CD8-positive, alpha-beta memory T cell (primary cell): ENCODE measurements at regions not wholly inside any gene's neighbourhood (a gene's known extent, or its start where the extent isn't known, plus 50 kb on each side); places are given as distances from the start of the nearest gene placed in this dataset.

Source experiments
- CTCF ChIA-PET: fragments of 350-600 bp; sonication (Branson Sonifier 250); formaldehyde crosslinking; loops from one replicate; lab custom pipeline; 2021; ENCODE audit warnings: antibody characterized with exemption; lab: Charles Lee
- POLR2A ChIA-PET: fragments of 350-600 bp; sonication (Branson Sonifier 250); formaldehyde crosslinking; loops from one replicate; lab custom pipeline; 2021; ENCODE audit warnings: antibody characterized with exemption; lab: Charles Lee
- DNase-seq, 5 donors: peaks; one replicate each; pipeline versions ENCODE4 v3.0.0 to v3.0.0-alpha.2; 2020 to 2022; ENCODE audit warnings: mixed read lengths in 1 of 5
- H3K27ac ChIP-seq: one replicate; pipeline ENCODE4 v1.7.0; 2013; ENCODE audit warnings: low read depth, mild to moderate bottlenecking, low read length, moderate library complexity
- H3K27me3 ChIP-seq: 2 replicates; pipeline ENCODE4 v1.7.0; 2013; ENCODE audit warnings: low read length, mild to moderate bottlenecking; ENCODE audit not compliant: insufficient read depth, poor library complexity, severe bottlenecking
- H3K36me3 ChIP-seq: 2 replicates; pipeline ENCODE4 v1.7.0; 2013; ENCODE audit warnings: mild to moderate bottlenecking, low read length, moderate library complexity; ENCODE audit not compliant: insufficient read depth
- H3K4me1 ChIP-seq: 2 replicates; pipeline ENCODE4 v1.7.0; 2013; ENCODE audit warnings: mild to moderate bottlenecking, low read length, moderate library complexity; ENCODE audit not compliant: insufficient read depth
- H3K4me3 ChIP-seq: 2 replicates; pipeline ENCODE4 v1.7.0; 2013; ENCODE audit warnings: mild to moderate bottlenecking, low read length
- H3K9me3 ChIP-seq: 2 replicates; pipeline ENCODE4 v1.7.0; 2013; ENCODE audit warnings: mild to moderate bottlenecking, low read length
- H3K27ac Mint-ChIP-seq, 8 donors: one replicate each; pipeline ENCODE4 v1.8.0; 2020 to 2021; ENCODE audit warnings: mixed read lengths in 8 of 8, mild to moderate bottlenecking in 6 of 8, inconsistent platforms in 3 of 8, moderate library complexity in 3 of 8
- H3K27me3 Mint-ChIP-seq, 2 donors: one replicate each; pipeline ENCODE4 v1.8.0; 2020 to 2021; ENCODE audit warnings: mixed read lengths in 2 of 2, mild to moderate bottlenecking in 1 of 2, moderate library complexity in 1 of 2
- H3K36me3 Mint-ChIP-seq, 3 donors: one replicate each; pipeline ENCODE4 v1.8.0; 2020 to 2021; ENCODE audit warnings: mixed read lengths in 3 of 3, inconsistent platforms in 1 of 3, mild to moderate bottlenecking in 1 of 3
- H3K4me1 Mint-ChIP-seq, 3 donors: one replicate each; pipeline ENCODE4 v1.8.0; 2020 to 2021; ENCODE audit warnings: mixed read lengths in 3 of 3, inconsistent platforms in 1 of 3, mild to moderate bottlenecking in 1 of 3
- H3K4me3 Mint-ChIP-seq, 7 donors: one replicate each; pipeline ENCODE4 v1.8.0; 2020 to 2021; ENCODE audit warnings: mixed read lengths in 7 of 7, mild to moderate bottlenecking in 6 of 7, moderate library complexity in 4 of 7, inconsistent platforms in 2 of 7
- H3K9me3 Mint-ChIP-seq, 5 donors: one replicate each; pipeline ENCODE4 v1.8.0; 2020 to 2022; ENCODE audit warnings: mixed read lengths in 5 of 5, mild to moderate bottlenecking in 3 of 5, moderate library complexity in 2 of 5, inconsistent platforms in 1 of 5

DNA sequence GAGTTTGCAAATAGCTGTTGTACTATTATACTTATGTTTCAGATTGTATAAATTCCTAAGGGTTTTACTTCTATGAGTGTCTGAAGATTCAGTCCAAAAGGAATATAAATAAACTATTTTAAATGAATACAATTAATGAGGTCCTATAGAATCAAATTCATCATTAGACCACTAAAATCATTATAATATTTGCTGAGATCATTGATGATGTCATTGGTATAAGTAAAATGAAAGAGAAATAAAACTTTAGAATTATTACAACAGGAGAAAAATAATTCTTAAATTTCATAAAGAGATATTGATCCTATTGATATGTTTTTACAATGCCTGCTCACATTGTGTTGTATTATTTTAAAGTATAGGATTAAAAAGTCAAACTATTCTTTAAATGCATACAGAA lies 544.0 kb upstream of the ZWINT start:
- no peak overlapping the region for H3K4me3 Mint-ChIP-seq
- CTCF ChIA-PET: no interaction called here
- peaks cover 2 to 17% (median 9%) of the 10 kb centered on the region in 5 donors for H3K9me3 Mint-ChIP-seq
- H3K27ac Mint-ChIP-seq: no peak overlapping the region
- Histone ChIP-seq H3K36me3 (no peaks in the 10 kb centered on the region), H3K27ac (no peak overlapping the region), H3K4me1 (no peaks in the 10 kb centered on the region), H3K4me3 (no peak overlapping the region), H3K27me3 (no peaks in the 10 kb centered on the region), H3K9me3 (no peaks in the 10 kb centered on the region)
- POLR2A ChIA-PET: no interaction called here
- no peaks in the 10 kb centered on the region for H3K36me3 Mint-ChIP-seq
- no peaks in the 10 kb centered on the region for H3K4me1 Mint-ChIP-seq
- H3K27me3 Mint-ChIP-seq: no peaks in the 10 kb centered on the region
- no peak for DNase-seq

DNA sequence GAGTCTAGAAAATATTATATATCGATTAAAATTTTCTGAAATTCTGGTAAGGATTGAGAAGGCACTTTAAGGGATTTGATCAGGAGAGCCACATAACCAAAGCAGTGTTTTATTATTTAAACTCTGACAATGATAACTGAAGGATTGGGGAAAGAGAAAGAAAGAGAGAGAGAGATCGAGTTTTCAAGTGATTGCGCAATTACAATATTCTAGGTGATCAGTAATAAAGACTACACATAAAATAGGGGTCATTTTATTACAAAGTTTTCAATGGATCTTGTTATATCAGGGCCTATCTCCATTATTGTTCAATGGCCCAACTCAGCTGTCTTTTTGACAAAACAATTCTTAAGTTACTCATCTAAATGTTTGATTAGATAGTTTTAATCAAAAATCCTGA lies 541.5 kb upstream of the ZWINT start:
- ChIA-PET POLR2A (no interaction called here), CTCF (no interaction called here)
- H3K9me3 ChIP-seq: no peaks in the 10 kb centered on the region
- Mint-ChIP-seq H3K4me1 (no peaks in the 10 kb centered on the region), H3K36me3 (no peaks in the 10 kb centered on the region), H3K4me3 (no peak overlapping the region), H3K27me3 (no peaks in the 10 kb centered on the region), H3K27ac (no peak overlapping the region), H3K9me3 (peaks cover 0 to 28% (median 13%) of the 10 kb centered on the region in 5 donors)
- H3K27me3 ChIP-seq: no peaks in the 10 kb centered on the region
- H3K36me3 ChIP-seq: no peaks in the 10 kb centered on the region
- H3K27ac ChIP-seq: no peak overlapping the region
- no peaks in the 10 kb centered on the region for H3K4me1 ChIP-seq
- DNase-seq: no peak
- no peak overlapping the region for H3K4me3 ChIP-seq

DNA sequence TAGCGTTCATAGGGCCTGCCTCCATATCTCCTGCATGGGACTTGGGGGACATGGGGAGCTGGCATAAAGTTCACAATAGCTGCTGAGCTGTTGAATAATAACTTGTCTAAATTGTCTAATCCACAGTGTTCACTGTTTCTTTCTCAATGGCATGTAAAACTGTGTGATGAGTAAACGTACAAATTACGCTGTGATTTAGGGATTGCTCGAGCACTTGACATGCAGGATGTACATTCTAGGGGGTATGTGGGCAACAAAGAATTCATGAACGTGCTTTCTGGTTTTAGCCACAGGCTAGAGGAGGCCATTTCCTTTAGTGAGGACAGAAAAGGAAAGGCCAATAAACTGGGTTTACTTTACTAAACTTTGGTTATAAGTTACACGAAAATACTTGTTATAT lies 534.2 kb upstream of the ZWINT start:
- no peak for DNase-seq
- no peaks in the 10 kb centered on the region for H3K4me1 Mint-ChIP-seq
- H3K27ac ChIP-seq: no peak overlapping the region
- no peak overlapping the region for H3K4me3 ChIP-seq
- ChIA-PET POLR2A (no interaction called here), CTCF (no interaction called here)
- no peaks in the 10 kb centered on the region for H3K9me3 ChIP-seq
- no peaks in the 10 kb centered on the region for H3K27me3 Mint-ChIP-seq
- no peaks in the 10 kb centered on the region for H3K4me1 ChIP-seq
- H3K27me3 ChIP-seq: no peaks in the 10 kb centered on the region
- H3K36me3 ChIP-seq: no peaks in the 10 kb centered on the region
- H3K9me3 Mint-ChIP-seq: peaks cover 2 to 39% (median 13%) of the 10 kb centered on the region in 5 donors
- no peak overlapping the region for H3K27ac Mint-ChIP-seq
- H3K36me3 Mint-ChIP-seq: no peaks in the 10 kb centered on the region
- H3K4me3 Mint-ChIP-seq: no peak overlapping the region

DNA sequence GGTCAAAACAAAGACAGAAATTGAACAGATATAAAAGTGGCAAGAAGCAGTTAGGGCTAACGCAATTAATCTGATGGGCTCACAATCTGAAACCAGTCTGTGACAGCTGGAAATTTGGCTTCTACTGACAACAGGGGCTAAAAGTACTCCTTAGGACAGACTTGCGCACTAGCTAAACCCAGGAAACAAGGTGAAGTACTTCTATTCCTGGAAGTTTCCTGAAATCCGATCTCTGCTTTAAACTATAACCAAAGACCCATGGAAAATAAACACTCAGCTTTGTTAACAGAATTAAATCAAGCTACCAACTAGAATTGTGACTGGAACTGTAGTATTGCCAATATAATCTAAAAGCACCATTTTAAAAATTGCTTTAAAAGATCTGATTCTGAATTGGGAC lies 520.2 kb upstream of the ZWINT start:
- ChIA-PET CTCF (no interaction called here), POLR2A (no interaction called here)
- Mint-ChIP-seq H3K4me1 (no peaks in the 10 kb centered on the region), H3K4me3 (no peak overlapping the region), H3K36me3 (no peaks in the 10 kb centered on the region), H3K9me3 (peaks cover 0 to 28% (median 10%) of the 10 kb centered on the region in 5 donors), H3K27me3 (no peaks in the 10 kb centered on the region), H3K27ac (no peak overlapping the region)
- Histone ChIP-seq H3K36me3 (no peaks in the 10 kb centered on the region), H3K27me3 (no peaks in the 10 kb centered on the region), H3K4me3 (no peak overlapping the region), H3K27ac (no peak overlapping the region), H3K4me1 (no peaks in the 10 kb centered on the region), H3K9me3 (no peaks in the 10 kb centered on the region)
- DNase-seq: no peak

DNA sequence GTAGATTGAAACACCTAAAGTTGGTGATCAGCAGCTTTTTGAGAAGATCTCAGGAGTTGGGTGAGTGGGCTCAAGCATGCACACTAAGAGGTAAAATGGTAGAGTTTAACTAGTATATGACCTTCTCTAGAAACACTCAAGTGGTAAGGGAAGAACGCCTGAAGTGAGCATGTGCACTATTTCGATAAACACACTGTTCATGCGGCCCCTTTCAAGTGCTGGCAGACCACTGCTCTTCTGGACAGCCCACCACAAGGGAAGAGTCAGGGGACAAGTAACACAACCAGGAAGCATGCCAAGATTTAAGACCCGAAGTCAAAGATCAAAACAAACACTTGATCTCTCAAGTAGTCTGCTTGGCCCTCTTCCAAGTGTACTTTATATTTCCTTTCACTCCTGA lies 519.5 kb upstream of the ZWINT start:
- H3K27me3 ChIP-seq: no peaks in the 10 kb centered on the region
- H3K4me1 ChIP-seq: no peaks in the 10 kb centered on the region
- no peaks in the 10 kb centered on the region for H3K36me3 ChIP-seq
- DNase-seq: no peak
- H3K27ac ChIP-seq: no peak overlapping the region
- Mint-ChIP-seq H3K27me3 (no peaks in the 10 kb centered on the region), H3K36me3 (no peaks in the 10 kb centered on the region), H3K9me3 (peaks cover 0 to 24% (median 10%) of the 10 kb centered on the region in 5 donors), H3K4me1 (no peaks in the 10 kb centered on the region), H3K4me3 (no peak overlapping the region), H3K27ac (no peak overlapping the region)
- H3K9me3 ChIP-seq: no peaks in the 10 kb centered on the region
- ChIA-PET CTCF (no interaction called here), POLR2A (no interaction called here)
- no peak overlapping the region for H3K4me3 ChIP-seq

DNA sequence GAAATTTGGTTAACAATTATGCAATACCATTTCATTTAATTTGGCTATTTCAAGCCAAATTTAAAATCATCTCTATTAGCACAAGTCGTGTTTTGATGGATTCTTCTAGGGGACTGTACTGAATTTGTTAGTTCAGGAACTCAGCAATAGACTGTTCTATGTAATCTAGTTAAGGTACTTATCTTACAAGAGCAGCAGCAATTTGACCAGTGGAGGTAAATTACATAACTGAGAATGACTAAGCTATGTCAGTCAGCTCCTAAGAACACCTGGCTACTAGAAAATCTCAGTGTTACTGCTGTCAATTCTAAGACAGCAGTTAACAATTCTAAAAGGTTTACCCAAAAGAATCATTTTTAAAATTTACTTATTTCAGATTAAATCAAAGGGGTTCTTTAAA lies 513.9 kb upstream of the ZWINT start:
- Mint-ChIP-seq H3K4me1 (no peaks in the 10 kb centered on the region), H3K36me3 (no peaks in the 10 kb centered on the region), H3K27me3 (no peaks in the 10 kb centered on the region), H3K9me3 (peaks cover 5 to 30% (median 14%) of the 10 kb centered on the region in 5 donors), H3K27ac (no peak overlapping the region), H3K4me3 (no peak overlapping the region)
- no peaks in the 10 kb centered on the region for H3K4me1 ChIP-seq
- no peak overlapping the region for H3K4me3 ChIP-seq
- H3K27ac ChIP-seq: no peak overlapping the region
- H3K36me3 ChIP-seq: no peaks in the 10 kb centered on the region
- no peaks in the 10 kb centered on the region for H3K27me3 ChIP-seq
- DNase-seq: no peak
- CTCF ChIA-PET: no interaction called here
- H3K9me3 ChIP-seq: no peaks in the 10 kb centered on the region
- POLR2A ChIA-PET: no interaction called here

DNA sequence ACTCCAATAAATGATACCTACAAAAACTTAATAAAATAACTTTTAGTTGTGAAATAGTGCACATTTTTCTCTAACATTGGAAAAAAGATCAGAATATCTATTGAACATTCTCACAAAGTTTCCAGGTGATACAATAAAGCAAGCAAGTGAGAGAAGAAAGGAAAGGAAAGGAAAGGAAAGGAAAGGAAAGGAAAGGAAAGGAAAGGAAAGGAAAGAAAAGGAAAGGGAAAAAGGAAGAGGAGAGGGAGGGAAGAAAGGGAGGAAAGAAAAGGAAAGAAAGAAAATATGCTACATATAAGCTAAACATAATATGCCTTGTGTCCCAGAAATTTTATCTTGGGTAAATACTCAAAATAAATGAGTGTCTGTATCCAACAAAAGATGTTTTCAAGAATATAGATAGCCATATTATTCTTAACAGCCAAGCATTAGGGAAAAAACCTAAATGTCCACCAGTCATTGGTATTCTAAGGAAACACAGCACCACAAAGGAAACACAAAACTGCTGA lies 510.2 kb upstream of the ZWINT start:
- Mint-ChIP-seq H3K9me3 (peaks cover 4 to 23% (median 13%) of the 10 kb centered on the region in 5 donors), H3K4me1 (no peaks in the 10 kb centered on the region), H3K4me3 (no peak overlapping the region), H3K36me3 (no peaks in the 10 kb centered on the region), H3K27me3 (no peaks in the 10 kb centered on the region), H3K27ac (no peak overlapping the region)
- no peaks in the 10 kb centered on the region for H3K4me1 ChIP-seq
- H3K27me3 ChIP-seq: no peaks in the 10 kb centered on the region
- no peaks in the 10 kb centered on the region for H3K9me3 ChIP-seq
- CTCF ChIA-PET: no interaction called here
- POLR2A ChIA-PET: no interaction called here
- no peaks in the 10 kb centered on the region for H3K36me3 ChIP-seq
- H3K27ac ChIP-seq: no peak overlapping the region
- no peak for DNase-seq
- H3K4me3 ChIP-seq: no peak overlapping the region

DNA sequence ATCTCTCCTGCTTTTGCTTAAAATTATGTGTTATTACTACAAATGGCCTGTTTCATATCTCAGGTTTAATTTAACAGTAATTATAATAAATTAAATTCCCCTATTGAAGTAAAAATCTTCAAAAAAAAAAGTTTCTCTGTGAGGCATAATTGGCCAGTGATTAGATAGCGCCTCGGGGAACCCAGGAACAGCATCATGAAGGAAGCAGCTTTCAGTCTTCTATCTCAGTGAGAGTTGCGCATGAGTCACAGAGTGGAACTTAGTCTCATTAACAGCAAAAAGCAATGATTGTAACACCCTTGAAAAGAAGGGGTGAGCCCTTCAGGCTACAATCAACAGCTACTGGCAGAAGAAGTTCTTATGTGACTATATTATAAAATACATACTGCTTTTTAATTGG lies 506.2 kb upstream of the ZWINT start:
- Mint-ChIP-seq H3K4me1 (no peaks in the 10 kb centered on the region), H3K27ac (no peak overlapping the region), H3K27me3 (no peaks in the 10 kb centered on the region), H3K36me3 (no peaks in the 10 kb centered on the region), H3K4me3 (no peak overlapping the region), H3K9me3 (peaks cover 7 to 34% (median 8%) of the 10 kb centered on the region in 5 donors)
- ChIA-PET POLR2A (no interaction called here), CTCF (no interaction called here)
- H3K27ac ChIP-seq: no peak overlapping the region
- H3K36me3 ChIP-seq: no peaks in the 10 kb centered on the region
- H3K27me3 ChIP-seq: no peaks in the 10 kb centered on the region
- no peak overlapping the region for H3K4me3 ChIP-seq
- DNase-seq: no peak
- H3K9me3 ChIP-seq: no peaks in the 10 kb centered on the region
- H3K4me1 ChIP-seq: no peaks in the 10 kb centered on the region

DNA sequence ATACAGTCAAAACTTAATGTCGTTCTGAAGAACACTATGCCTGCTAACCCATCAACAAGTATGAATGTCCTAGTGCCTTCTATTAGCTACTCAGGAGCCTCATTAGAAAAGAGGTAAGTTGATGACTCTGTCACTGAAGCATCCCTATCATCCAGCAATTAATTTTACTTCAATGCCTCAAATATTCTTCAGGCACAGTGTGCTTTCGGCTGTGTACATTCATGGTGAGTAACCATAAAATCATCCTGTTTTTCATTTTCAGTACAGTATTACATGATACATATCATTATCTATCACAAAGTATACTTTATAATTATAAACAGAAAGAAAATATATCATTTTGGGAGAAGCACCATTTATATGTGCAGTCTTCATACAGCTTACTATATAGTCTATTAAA lies 495.5 kb upstream of the ZWINT start:
- Mint-ChIP-seq H3K27ac (no peak overlapping the region), H3K4me3 (no peak overlapping the region), H3K4me1 (no peaks in the 10 kb centered on the region), H3K27me3 (no peaks in the 10 kb centered on the region), H3K36me3 (no peaks in the 10 kb centered on the region), H3K9me3 (peaks cover 0 to 23% (median 7%) of the 10 kb centered on the region in 5 donors)
- POLR2A ChIA-PET: no interaction called here
- CTCF ChIA-PET: no interaction called here
- Histone ChIP-seq H3K9me3 (no peaks in the 10 kb centered on the region), H3K27me3 (no peaks in the 10 kb centered on the region), H3K36me3 (no peaks in the 10 kb centered on the region), H3K27ac (no peak overlapping the region), H3K4me3 (no peak overlapping the region), H3K4me1 (no peaks in the 10 kb centered on the region)
- no peak for DNase-seq
